ENCODE measurements at regions not wholly inside any gene's neighbourhood (a gene's known extent, or its start where the extent isn't known, plus 50 kb on each side); places are given as distances from the start of the nearest gene placed in this dataset.
"Not testable (repeated sequence)": the region's sequence is repeated elsewhere in the genome, so short reads cannot be mapped to it uniquely, and the experiment has no call there.

DNA sequence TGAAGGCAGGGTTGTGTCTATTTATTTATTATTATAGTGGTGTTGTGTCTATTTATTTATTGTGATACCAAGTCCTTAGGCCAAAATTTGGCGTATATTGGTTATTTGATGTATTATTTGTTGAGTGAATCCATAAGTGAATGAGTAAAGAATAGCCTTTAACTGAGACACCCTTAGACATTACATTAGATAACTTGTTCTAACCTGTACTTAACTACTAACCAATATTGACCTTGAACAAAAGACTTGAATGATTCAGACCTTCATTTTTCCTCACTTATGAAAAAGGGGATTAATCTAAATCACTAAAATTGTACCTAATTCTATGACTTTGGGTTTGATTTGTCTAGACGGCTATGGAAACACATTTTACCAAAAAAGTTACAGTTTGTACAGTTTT, 370.5 kb downstream of the JRKL start:
- no peak for DNase-seq (ENCODE audit: low read depth in 4 of 4, low spot score in 3 of 4)

DNA sequence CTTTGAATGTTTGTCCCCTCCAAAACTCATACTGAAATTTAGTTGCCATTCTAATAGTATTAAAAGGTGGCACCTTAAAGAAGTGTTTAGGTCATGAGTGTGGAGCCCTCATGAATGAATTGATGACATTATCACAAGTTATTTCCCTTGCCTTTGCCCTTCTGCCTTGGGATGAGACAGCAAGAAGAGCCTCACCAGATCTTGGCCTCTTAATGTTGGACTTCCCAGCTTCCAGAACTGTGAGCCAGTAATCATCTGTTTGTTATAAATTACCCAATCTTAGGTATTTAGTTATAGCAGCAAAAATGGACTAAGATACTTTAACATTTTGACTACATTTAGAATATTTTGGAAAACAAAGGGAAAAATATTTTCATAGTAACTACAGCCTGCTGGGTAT, 371.0 kb downstream of the JRKL start:
- no peak for DNase-seq (ENCODE audit: low read depth in 4 of 4, low spot score in 3 of 4)

DNA sequence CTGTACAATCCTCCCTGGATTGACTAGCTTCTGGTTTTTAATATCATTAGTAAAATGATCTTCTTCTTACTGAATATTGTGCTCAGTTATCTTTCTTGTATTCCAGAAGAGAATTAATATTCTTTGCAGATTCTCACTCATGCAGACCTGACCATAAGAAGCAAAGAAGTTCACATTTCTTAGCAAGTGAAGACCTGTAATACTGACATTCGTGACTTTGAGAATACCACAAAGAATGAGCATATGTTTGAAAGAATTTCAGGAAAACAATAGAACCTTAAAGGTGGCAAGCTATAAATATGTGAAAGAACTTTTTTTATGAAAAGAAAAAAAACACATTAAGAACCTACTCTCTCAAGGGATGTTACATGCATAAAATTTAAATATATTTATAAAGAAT, 371.6 kb downstream of the JRKL start:
- DNase-seq (ENCODE audit: low read depth in 4 of 4, low spot score in 3 of 4) = no peak

DNA sequence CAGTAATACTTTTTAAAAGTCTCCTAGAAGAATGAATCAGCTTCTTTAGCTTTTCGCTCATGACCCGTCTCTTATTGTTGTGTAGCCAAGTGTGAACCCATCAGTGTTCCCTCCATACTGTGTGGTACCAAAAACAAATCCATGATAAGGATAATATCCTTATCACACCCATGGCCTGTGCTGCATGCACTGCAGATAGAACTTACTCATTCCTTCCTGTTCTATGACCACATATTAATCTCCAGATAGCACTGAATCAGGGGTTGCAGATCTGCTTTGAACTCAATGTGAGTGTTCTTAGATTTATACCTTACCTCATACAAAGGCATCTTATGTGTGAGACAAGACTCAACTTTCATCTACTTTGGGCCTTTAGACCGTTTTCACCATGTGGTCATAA, 373.4 kb downstream of the JRKL start:
- no peak for DNase-seq (ENCODE audit: low read depth in 4 of 4, low spot score in 3 of 4)

DNA sequence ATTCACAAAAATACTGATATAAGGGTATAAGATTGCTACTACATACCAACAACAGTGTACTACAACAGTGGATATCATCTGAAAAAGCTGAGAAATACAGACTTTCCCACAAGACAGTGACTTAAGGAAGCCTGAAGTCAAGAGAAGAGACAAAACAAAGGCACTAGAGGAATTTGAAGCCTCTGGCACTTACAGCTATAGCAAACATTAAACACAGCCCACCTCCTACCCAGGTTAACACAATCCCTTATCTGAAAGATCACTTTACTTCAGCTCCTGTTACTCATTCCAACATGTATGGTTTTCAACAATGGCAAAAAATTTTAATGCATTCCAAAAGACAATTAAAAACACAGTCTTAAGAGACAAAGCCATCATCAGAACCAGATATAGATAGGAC, 388.5 kb downstream of the JRKL start:
- DNase-seq (ENCODE audit: low read depth in 4 of 4, low spot score in 3 of 4) = no peak

DNA sequence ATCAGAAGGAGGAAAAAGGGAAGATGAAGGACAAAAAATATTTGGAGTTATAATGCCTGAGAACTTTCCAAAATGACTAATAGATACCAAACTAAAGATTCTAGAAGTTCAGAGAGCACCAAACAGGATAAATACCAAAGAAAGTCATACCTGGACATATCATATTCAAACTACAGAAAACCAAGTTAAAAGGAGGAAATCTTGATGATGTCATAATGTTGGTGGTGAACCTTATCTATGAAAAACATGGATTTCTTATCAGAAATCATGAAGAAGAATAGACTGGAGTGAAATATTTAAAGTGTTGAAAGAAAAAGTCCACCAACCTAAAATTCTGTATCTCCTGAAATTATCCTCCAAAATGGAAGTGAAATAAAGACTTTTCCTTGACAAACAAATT, 389.2 kb downstream of the JRKL start:
- DNase-seq (ENCODE audit: low read depth in 4 of 4, low spot score in 3 of 4) = no peak

DNA sequence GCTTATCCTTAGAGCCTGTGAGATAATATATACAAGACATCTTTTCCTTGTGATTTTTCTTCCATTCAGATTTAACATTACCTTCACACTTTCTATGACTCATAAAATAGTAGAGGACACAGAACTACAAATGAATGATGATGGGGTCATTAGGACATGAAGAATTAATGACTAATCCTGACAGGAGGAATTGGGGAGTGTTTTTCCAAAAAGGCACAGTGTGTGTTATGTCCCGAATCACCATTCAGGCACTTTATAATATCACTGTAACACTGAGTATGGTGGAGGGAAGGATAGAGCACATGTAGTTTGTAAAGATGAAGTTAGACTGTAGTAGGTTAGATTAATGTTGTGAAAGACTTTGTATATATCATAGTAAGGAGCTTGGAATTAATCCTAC, 391.3 kb downstream of the JRKL start:
- DNase-seq (ENCODE audit: low read depth in 4 of 4, low spot score in 3 of 4) = no peak

DNA sequence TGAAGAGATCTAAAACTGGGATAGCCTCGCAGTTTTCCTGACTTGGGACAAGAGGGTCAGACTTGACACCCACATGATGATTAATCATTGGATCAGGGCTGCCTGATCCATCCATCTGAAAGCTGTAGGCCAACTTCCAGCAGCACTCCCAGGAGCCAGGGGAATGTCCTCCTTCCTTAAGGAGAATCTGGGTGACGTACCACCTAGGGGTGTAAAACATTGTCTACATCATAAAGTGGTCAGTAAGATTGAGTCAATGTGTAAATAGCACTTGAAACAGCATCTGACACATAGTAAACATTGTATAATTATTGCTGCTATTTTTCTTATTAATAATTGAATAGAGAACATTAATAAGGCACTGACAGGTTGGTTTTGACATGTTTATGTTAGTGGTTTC, 392.8 kb downstream of the JRKL start:
- DNase-seq (ENCODE audit: low read depth in 4 of 4, low spot score in 3 of 4) = no peak

DNA sequence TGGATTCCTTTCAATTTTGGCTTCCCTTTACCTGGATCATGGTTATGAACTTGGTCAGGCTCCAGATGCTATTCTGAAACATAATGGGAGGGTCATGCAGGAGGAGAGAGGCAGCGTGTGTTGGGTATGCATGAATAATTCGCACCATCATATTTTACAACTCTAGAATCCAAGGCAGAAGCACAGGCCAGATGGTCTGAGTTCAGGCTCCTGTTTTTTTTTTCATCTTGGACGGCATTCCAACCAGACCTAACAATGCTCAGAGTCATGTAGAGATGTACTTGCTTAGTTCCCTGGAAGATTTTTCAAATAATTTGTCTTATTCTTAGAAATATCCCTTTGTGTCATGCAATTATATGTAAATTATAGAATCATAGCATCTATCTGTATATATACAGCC, 393.5 kb downstream of the JRKL start:
- DNase-seq (ENCODE audit: low read depth in 4 of 4, low spot score in 3 of 4) = no peak

DNA sequence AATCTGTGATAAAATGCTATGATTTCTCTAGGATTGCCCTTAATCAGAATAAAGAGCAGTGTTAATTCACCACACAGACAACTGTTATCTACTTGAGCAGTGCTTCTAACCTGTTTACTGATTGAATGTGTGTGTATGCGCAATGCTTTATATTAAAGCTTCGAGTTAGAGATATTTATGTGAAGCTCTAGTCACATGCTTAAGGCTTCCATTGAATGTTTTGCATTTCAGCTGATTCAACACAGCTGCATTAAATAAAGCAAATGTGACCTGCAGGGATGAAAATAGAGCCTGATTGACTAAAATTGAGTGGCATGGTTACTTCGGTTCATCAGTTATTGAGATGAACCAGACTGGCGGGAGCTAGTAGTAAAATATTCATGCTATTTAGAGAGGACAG, 395.3 kb downstream of the JRKL start:
- no peak for DNase-seq (ENCODE audit: low read depth in 4 of 4, low spot score in 3 of 4)

DNA sequence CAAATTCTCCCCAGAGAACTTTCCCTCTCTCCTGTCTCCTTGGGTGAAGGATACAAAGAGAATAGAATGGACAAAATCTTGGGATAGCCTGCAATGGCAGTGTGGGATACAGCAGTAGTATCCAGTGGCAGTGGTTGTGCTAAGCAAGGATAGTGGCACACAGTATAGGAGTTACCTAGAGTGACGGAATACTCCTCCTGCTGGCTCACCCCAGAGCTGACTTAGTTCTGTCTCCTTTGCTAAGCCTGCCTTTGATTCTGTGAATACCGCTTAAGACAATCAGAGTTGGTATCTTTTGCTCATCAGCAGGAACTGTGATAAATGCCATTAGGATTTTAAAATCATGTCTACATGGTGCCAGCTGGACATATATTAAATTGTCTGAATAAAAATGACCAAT, 404.3 kb downstream of the JRKL start:
- DNase-seq (ENCODE audit: low read depth in 4 of 4, low spot score in 3 of 4) = no peak

DNA sequence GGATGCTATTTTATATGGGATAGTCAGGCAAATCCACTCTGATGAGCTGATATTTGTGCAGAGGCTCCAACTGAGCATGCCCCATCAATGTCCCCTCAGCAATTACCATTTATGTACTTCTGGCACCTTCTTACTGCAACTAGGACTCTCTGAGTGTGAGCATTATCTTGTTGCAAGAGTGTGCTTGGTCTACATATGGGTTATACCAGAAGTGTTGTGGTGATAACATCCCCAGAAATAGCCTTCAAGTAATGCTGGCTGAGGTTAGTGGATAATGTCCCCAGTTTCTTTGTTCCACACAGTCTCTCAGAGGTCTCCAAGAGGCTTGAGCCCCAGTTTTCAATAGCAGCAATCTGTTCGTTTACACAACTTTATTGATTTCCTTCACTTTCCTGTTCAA, 408.6 kb downstream of the JRKL start:
- no peak for DNase-seq (ENCODE audit: low read depth in 4 of 4, low spot score in 3 of 4)

DNA sequence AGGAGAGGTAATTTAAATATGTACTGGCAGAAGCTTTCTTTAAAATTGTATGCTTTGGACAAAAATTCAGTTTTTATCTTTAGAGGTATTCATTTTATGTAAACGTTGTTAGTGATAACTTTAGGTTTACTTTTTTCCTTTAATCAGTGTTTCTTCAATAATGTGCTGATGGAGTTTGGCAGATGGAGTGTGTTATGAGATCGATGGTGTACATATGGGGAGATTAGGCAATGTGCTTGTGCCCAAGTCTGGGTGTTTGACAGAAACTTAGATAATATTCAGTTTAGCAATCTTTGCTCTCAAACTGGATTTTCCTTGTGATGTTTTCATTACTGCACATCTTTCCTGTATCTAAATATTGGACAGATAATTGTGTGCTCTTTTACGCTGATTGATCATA, 425.4 kb downstream of the JRKL start:
- no peak for DNase-seq (ENCODE audit: low read depth in 4 of 4, low spot score in 3 of 4)

DNA sequence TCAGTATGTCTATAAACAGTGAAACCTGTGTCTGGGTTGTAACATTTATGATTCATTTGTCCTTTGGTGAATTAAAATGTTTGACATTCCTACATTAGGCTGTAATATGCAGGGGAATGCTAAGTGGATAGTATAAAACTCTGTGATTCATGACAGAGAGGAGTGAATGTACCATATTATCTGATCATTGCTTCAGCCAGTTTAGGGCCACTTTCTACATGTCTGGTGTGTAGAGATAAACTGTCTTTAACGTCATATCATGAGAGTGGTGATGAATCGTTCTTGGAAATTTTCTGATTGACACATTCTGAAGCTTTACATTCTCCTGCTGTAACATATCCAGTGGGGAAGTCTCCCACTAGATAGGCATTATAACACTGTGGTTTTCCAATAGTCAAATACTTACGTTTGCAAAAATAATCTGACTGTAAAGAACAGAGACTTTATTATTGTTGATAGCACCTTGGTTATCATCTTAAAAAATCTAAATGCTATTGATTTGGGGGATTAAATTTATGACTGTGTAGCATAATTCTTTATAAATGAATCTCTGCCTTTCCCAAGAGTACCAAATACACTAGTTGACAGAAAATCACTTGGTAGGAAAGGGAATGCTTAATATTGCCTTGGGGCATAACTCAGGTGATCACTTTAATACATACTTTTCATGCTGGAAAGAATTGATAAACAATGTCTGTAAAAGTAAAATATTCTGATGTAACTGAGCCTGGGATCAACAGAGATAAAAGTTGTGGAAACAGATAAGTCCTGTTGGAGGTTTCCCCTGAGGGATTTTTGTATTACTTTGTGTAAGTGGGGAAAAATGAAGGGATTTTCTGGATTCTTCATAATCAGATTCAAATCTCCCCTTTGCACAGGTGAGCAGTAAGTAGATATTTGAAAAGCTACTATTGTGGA, 427.9 kb downstream of the JRKL start:
- DNase-seq (ENCODE audit: low read depth in 4 of 4, low spot score in 3 of 4) = no peak

DNA sequence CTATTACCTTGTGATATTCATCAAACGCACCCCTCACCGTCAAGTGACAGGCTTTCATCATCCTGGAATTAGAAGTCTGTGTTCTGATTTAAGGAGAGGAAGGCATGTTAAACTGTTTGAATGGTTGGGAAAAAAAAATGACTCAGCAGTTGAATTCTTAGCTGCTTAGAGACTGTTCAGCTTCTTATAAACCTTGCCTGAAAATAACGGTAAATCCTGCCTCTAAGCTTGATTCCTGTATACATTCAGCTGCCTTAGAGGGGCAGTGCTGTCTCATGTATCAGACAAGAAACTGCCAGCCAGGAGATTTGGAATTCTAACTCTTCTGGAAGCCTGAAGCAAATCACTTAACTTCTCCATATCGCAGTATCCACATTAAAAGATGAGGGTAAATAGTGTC, 437.4 kb downstream of the JRKL start:
- DNase-seq (ENCODE audit: low read depth in 4 of 4, low spot score in 3 of 4) = peak; percentile 1 to 21 (median 17)

DNA sequence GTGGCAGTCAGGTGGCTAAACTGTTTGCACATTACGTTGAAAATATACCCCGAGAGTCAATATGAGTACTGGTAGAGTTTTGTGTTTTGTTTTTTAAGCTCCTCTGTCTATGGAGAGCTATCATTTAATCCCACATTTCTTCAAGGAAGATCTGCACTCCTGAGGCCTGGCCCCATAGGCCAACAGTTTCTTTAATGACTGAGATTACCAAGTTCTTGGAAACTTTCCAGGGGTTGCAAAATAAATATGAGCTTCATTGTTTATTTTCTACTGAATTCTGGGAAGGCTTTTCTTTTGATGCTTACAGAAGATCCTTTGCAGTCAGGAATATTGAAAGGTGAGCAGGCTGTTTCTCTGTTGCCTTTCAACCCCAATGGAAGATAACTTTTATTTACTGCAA, 452.0 kb downstream of the JRKL start:
- no peak for DNase-seq (ENCODE audit: low read depth in 4 of 4, low spot score in 3 of 4)

DNA sequence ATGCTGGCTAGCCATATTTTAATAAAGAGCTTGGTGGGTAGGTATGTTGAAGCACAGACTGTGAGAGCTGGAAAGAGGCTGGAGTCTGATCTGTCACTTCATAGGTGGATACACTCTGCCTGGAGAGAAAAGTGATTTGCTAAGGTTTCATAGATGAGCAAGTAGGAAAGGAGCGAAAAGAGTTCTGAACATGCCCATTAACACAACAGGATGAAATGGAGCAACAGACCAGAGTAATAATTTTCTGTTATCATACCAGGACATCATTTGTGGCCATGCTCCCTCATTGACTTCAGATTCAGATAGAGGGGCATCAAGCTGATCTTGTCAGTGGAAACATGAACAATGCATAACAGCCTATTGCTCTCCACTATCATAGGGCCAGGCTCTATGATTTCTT, 452.9 kb downstream of the JRKL start:
- no peak for DNase-seq (ENCODE audit: low read depth in 4 of 4, low spot score in 3 of 4)

DNA sequence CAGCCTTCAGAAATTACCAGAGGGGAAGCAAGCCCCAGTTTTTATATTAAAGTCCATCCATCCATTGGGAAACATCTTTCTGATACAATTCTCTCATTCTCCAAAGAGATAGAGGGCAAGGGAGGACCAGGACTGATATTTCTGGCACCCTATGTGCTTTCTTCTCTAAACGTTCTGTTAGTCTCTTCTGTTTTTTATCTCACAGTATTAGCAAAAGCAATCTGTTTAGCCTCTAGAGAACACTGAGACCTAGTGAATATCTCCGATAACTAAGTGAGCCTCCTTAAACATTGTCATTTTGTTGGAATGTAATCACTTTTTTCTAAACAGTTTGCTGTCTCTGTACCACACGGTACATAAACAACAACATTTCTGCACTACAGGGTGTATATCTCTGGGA, 464.6 kb downstream of the JRKL start:
- no peak for DNase-seq (ENCODE audit: low read depth in 4 of 4, low spot score in 3 of 4)

DNA sequence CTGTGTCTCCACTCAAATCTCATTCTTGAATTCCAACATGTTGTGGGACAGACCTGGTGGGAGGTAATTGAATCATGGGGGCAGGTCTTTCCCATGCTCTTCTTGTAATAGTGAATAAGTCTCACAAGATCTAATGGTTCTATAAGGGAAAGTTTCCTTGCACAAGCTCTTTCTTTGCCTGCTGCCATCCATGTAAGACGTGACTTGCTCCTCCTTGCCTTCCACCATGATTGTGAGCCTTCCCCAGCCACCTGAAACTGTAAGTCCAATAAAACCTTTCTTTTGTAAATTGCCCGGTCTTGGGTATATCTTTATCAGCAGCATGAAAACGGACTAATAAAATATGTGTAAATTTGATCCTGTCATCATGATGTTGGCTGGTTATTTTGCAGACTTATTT, 471.9 kb downstream of the JRKL start:
- DNase-seq (ENCODE audit: low read depth in 4 of 4, low spot score in 3 of 4) = not testable (repeated sequence)

DNA sequence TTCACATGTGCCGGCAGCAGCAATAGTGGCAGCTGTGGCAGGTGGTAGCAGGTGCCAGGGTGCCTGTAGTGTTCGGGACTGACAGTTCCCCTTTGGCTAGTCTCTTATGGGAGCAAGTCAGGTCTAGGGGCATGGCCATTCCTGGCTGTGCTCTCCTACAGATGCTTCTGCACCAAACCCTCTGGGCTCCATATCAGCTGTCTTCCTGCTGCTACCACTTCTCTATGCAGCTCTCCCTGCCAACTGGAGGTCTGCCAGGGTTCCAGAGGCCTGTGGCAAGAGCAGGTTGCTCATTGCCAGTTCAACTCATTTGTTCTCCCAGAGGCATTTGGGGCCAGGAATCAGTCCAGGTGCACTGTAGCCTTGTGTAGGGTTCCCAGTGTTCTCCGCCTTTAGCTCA, 473.7 kb downstream of the JRKL start:
- no peak for DNase-seq (ENCODE audit: low read depth in 4 of 4, low spot score in 3 of 4)

DNA sequence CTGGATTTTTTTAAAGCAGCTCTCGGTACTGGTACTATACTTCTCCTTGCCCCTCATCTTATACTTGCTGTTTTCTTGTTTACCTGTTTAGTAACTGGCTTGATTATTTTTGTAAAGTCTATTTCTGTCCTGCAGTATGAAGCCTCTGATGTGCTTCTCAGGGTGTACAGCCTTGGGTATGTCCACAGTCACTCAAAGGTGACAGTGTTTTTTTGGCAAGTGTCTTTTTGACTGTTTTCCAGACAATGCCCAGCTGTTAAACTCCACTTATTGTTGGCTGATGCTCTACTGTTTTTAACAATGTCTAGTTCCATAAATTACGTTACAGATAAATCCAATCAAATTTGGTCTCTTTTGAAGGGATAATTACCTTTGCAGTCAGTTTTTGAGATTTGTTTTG, 475.2 kb downstream of the JRKL start:
- DNase-seq (ENCODE audit: low read depth in 4 of 4, low spot score in 3 of 4) = no peak

DNA sequence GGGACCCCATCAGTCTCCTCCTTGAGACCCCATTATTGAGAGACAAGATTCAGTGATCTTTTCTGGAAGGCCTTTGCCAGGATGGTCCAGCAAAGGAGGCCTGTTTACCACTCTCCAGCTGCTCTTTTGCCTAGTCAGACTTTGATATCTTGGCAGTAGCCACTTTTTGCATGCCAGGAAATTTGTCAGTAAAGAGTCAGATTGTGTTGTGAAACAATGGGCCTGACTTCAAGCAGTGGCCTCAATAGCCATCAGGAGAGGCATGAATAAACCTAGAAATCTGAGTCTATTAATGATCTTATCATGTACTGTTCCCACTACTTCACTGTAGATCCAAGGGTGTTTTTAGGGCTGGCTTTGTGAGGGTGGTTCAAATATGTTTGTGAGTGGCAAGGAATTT, 479.4 kb downstream of the JRKL start:
- no peak for DNase-seq (ENCODE audit: low read depth in 4 of 4, low spot score in 3 of 4)

DNA sequence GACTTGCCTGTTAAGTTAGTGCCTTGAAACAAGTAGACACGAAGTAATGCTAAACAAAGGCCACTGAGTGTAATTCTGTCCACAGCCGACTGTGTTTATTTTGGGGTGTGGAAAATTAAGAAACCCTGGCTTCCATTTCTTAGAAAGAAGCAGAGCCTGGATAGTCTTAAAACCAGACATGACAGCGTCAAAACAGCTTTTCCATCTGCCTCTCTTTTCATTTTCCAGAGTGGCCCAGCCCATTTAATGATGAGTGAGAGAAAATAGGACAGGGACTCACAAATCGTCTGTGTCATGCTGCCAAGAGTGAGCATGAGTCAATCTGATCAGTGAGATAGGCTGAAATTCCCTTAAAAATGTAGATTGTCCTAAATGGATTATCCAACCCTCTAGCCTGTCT, 485.9 kb downstream of the JRKL start:
- no peak for DNase-seq (ENCODE audit: low read depth in 4 of 4, low spot score in 3 of 4)

Data from left renal pelvis (tissue), 4 donors.